ENCODE measurements at regions not wholly inside any gene's neighbourhood (a gene's known extent, or its start where the extent isn't known, plus 50 kb on each side); places are given as distances from the start of the nearest gene placed in this dataset.

- TF ChIP-seq CTCF (IDR thresholded peaks at IDR 0.05) (peak; percentile 79), ZFX (IDR thresholded peaks at IDR 0.05; ENCODE audit: borderline replicate concordance) (no peak)
These were observed 92.9 kb upstream of the SGCG start for GRCh38 chr13:23087880-23088279.

All from 22Rv1 (cell line).